ENCODE measurements at regions not wholly inside any gene's neighbourhood (a gene's known extent, or its start where the extent isn't known, plus 50 kb on each side); places are given as distances from the start of the nearest gene placed in this dataset.

DNA sequence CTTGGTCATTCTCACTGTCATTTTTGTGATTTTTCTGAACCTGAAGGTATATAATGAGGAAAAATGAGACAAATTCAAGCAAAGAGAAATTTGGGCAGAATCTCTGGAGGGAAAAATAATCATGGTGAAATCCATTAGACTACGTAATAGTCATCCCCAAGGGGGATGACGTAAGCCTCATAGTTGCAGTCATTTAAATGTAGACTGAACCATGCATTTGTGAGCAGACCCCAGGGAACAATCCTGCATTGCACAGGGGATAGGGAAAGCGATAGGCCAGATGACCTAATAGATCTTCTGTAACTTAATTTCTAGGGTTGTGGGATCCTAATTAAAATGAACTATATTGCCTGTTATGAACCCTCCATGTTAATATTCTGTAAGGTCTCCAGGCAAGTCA, 167.4 kb upstream of the C1orf21 start:
- Histone ChIP-seq H3K9me3 (ENCODE audit: control insufficient read depth, insufficient read depth, low read depth, low read length) (no peaks in the 10 kb centered on the region), H3K4me1 (ENCODE audit: control insufficient read depth, insufficient read depth, low read length) (no peaks in the 10 kb centered on the region), H3K36me3 (ENCODE audit: control insufficient read depth in 2 of 2, insufficient read depth in 1 of 2, low read length in 2 of 2) (no peaks in the 10 kb centered on the region), H3K4me3 (ENCODE audit: low read depth, low read length) (no peak overlapping the region), H3K27ac (ENCODE audit: extremely low read depth, low read depth, low read length) (no peak overlapping the region)
- POLR2A ChIA-PET: no interaction called here
- TF ChIP-seq, protein P1, sequence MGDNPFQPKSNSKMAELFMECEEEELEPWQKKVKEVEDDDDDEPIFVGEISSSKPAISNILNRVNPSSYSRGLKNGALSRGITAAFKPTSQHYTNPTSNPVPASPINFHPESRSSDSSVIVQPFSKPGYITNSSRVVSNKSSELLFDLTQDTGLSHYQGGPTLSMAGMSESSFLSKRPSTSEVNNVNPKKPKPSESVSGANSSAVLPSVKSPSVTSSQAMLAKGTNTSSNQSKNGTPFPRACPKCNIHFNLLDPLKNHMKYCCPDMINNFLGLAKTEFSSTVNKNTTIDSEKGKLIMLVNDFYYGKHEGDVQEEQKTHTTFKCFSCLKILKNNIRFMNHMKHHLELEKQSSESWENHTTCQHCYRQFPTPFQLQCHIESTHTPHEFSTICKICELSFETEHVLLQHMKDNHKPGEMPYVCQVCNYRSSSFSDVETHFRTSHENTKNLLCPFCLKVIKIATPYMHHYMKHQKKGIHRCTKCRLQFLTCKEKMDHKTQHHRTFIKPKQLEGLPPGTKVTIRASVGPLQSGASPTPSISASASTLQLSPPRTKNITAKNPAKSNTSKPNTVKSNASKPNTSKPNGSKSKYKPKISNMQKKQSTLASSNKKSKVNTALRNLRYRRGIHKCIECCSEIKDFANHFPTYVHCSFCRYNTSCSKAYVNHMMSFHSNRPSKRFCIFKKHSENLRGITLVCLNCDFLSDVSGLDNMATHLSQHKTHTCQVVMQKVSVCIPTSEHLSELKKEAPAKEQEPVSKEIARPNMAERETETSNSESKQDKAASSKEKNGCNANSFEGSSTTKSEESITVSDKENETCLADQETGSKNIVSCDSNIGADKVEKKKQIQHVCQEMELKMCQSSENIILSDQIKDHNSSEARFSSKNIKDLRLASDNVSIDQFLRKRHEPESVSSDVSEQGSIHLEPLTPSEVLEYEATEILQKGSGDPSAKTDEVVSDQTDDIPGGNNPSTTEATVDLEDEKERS (tag by site-specific recombination; IDR thresholded peaks at IDR 0.05): no peak
- TF ChIP-seq ZNF354C (tag by site-specific recombination; IDR thresholded peaks at IDR 0.05; ENCODE audit: borderline replicate concordance, low read depth) (no peak), REST (tag by site-specific recombination; IDR thresholded peaks at IDR 0.05) (no peak), ZNF76 (tag by site-specific recombination; IDR thresholded peaks at IDR 0.05; ENCODE audit: borderline replicate concordance, low read depth) (no peak), ZNF785 (tag by site-specific recombination; IDR thresholded peaks at IDR 0.05) (no peak), ZNF791 (tag by site-specific recombination; IDR thresholded peaks at IDR 0.05) (no peak), ZNF211 (tag by site-specific recombination; IDR thresholded peaks at IDR 0.05; ENCODE audit: low read depth) (no peak), ZNF670 (tag by site-specific recombination; IDR thresholded peaks at IDR 0.05; ENCODE audit: low read depth) (no peak), ZNF830 (tag by site-specific recombination; IDR thresholded peaks at IDR 0.05; ENCODE audit: low read depth) (no peak), ZNF416 (tag by site-specific recombination; IDR thresholded peaks at IDR 0.05) (no peak), ZNF404 (tag by site-specific recombination; IDR thresholded peaks at IDR 0.05) (no peak)
- CTCF ChIA-PET: interaction anchor here (1.1 to 1.9 kb wide), 3 partner anchors 8 to 445 kb away, joined by 3 to 5 read pairs (median 4); no protein-coding TSS in a partner anchor

DNA sequence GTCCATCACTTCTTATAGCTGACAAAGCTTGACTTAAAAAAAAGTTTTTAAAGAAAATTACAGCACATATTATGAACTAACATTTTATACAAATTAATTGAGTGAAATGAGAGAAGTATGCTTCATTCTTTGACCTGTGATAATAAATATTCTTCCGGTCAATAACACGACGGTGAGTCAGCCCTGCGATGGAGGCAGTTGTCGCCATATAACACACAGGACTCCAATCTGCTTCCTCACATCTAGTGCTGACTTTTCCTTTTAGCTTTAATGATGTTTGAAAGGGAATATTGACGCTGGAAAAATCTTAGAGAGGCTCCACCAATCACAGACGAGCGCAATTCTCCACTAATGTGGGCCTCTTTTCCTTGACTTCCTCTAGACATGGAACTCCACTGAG, 166.9 kb upstream of the C1orf21 start:
- no peaks in the 10 kb centered on the region for H3K36me3 ChIP-seq (ENCODE audit: control insufficient read depth in 2 of 2, insufficient read depth in 1 of 2, low read length in 2 of 2)
- CTCF ChIA-PET: interaction anchor here (1.1 to 1.9 kb wide), 3 partner anchors 8 to 444 kb away, joined by 3 to 5 read pairs (median 4); no protein-coding TSS in a partner anchor
- POLR2A ChIA-PET: no interaction called here
- no peaks in the 10 kb centered on the region for H3K9me3 ChIP-seq (ENCODE audit: control insufficient read depth, insufficient read depth, low read depth, low read length)
- no peaks in the 10 kb centered on the region for H3K4me1 ChIP-seq (ENCODE audit: control insufficient read depth, insufficient read depth, low read length)
- H3K27ac ChIP-seq (ENCODE audit: extremely low read depth, low read depth, low read length): no peak overlapping the region
- H3K4me3 ChIP-seq (ENCODE audit: low read depth, low read length): no peak overlapping the region
- TF ChIP-seq KLF16 (tag by site-specific recombination; IDR thresholded peaks at IDR 0.05) (no peak), ZBTB11 (tag by site-specific recombination; conservative IDR thresholded peaks at IDR 0.05; ENCODE audit: low read depth) (no peak), ZNF350 (tag by site-specific recombination; IDR thresholded peaks at IDR 0.05) (no peak), GLI4 (tag by site-specific recombination; IDR thresholded peaks at IDR 0.05) (no peak)
- TF ChIP-seq, protein P2, sequence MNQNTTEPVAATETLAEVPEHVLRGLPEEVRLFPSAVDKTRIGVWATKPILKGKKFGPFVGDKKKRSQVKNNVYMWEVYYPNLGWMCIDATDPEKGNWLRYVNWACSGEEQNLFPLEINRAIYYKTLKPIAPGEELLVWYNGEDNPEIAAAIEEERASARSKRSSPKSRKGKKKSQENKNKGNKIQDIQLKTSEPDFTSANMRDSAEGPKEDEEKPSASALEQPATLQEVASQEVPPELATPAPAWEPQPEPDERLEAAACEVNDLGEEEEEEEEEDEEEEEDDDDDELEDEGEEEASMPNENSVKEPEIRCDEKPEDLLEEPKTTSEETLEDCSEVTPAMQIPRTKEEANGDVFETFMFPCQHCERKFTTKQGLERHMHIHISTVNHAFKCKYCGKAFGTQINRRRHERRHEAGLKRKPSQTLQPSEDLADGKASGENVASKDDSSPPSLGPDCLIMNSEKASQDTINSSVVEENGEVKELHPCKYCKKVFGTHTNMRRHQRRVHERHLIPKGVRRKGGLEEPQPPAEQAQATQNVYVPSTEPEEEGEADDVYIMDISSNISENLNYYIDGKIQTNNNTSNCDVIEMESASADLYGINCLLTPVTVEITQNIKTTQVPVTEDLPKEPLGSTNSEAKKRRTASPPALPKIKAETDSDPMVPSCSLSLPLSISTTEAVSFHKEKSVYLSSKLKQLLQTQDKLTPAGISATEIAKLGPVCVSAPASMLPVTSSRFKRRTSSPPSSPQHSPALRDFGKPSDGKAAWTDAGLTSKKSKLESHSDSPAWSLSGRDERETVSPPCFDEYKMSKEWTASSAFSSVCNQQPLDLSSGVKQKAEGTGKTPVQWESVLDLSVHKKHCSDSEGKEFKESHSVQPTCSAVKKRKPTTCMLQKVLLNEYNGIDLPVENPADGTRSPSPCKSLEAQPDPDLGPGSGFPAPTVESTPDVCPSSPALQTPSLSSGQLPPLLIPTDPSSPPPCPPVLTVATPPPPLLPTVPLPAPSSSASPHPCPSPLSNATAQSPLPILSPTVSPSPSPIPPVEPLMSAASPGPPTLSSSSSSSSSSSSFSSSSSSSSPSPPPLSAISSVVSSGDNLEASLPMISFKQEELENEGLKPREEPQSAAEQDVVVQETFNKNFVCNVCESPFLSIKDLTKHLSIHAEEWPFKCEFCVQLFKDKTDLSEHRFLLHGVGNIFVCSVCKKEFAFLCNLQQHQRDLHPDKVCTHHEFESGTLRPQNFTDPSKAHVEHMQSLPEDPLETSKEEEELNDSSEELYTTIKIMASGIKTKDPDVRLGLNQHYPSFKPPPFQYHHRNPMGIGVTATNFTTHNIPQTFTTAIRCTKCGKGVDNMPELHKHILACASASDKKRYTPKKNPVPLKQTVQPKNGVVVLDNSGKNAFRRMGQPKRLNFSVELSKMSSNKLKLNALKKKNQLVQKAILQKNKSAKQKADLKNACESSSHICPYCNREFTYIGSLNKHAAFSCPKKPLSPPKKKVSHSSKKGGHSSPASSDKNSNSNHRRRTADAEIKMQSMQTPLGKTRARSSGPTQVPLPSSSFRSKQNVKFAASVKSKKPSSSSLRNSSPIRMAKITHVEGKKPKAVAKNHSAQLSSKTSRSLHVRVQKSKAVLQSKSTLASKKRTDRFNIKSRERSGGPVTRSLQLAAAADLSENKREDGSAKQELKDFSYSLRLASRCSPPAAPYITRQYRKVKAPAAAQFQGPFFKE (tag by site-specific recombination; IDR thresholded peaks at IDR 0.05; ENCODE audit: borderline replicate concordance): no peak
- TF ChIP-seq, protein P3, sequence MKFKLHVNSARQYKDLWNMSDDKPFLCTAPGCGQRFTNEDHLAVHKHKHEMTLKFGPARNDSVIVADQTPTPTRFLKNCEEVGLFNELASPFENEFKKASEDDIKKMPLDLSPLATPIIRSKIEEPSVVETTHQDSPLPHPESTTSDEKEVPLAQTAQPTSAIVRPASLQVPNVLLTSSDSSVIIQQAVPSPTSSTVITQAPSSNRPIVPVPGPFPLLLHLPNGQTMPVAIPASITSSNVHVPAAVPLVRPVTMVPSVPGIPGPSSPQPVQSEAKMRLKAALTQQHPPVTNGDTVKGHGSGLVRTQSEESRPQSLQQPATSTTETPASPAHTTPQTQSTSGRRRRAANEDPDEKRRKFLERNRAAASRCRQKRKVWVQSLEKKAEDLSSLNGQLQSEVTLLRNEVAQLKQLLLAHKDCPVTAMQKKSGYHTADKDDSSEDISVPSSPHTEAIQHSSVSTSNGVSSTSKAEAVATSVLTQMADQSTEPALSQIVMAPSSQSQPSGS (tag by site-specific recombination; IDR thresholded peaks at IDR 0.05; ENCODE audit: low read depth): no peak
